Testis (tissue), 2 donors: ENCODE measurements at regions not wholly inside any gene's neighbourhood (a gene's known extent, or its start where the extent isn't known, plus 50 kb on each side); places are given as distances from the start of the nearest gene placed in this dataset.

ENCODE experiments used
- DNase-seq: peaks from one replicate; pipeline ENCODE4 v3.0.0-alpha.2; 2019
- H3K27ac ChIP-seq, 2 donors: fragments of 200-600 bp; sonication (generic); one replicate each; pipeline ENCODE4 v1.5.1; 2019
- H3K27me3 ChIP-seq: fragments of 200-600 bp; sonication (generic); one replicate; pipeline ENCODE4 v1.5.1; 2019
- H3K36me3 ChIP-seq: fragments of 200-600 bp; sonication (generic); one replicate; pipeline ENCODE4 v1.5.1; 2017; ENCODE audit warnings: low read depth; ENCODE audit errors: missing control alignments
- H3K4me1 ChIP-seq: fragments of 200-600 bp; sonication (generic); one replicate; pipeline ENCODE4 v1.5.1; 2019
- H3K4me3 ChIP-seq, 2 donors: fragments of 200-600 bp; sonication (generic); one replicate each; pipeline ENCODE4 v1.5.1; 2017 to 2019
- H3K9me3 ChIP-seq: fragments of 200-600 bp; sonication (generic); one replicate; pipeline ENCODE4 v1.5.1; 2017
- CTCF ChIP-seq, 3 experiments: fragments of 450-650 bp in 2 of 3; fragments of 200-600 bp in 1 of 3; sonication (generic) in 1 of 3; IDR thresholded peaks; one replicate each; pipeline ENCODE4 v1.5.1; 2016 to 2019; ENCODE audit warnings: antibody characterized with exemption in 3 of 3, mild to moderate bottlenecking in 2 of 3, moderate library complexity in 1 of 3
- POLR2A ChIP-seq: fragments of 450-650 bp; IDR thresholded peaks from one replicate; pipeline ENCODE4 v1.6.1; 2017; ENCODE audit warnings: antibody characterized with exemption, mild to moderate bottlenecking, moderate library complexity
- WGBS, 2 donors: methylation state at CpG; one replicate each; pipeline ENCODE4 v1.1.5; 2018; 5-methylcytosine and 5-hydroxymethylcytosine counted together
- intact Hi-C: fragments of 100-400 bp; cut with DNase I; formaldehyde crosslinking; loops from one replicate; pipeline ENCODE4 v1.15.1; 2023; ENCODE audit warnings: low total_unique reads

- no peaks in the 10 kb centered on the region for H3K36me3 ChIP-seq
- no peaks in the 10 kb centered on the region for H3K9me3 ChIP-seq
- H3K27ac ChIP-seq: no peak overlapping the region
- TF ChIP-seq CTCF (IDR thresholded peaks at IDR 0.05): no peak
- no peak for TF ChIP-seq POLR2A
- intact Hi-C loops: no loop called here
- H3K27me3 ChIP-seq: no peaks in the 10 kb centered on the region
- H3K4me1 ChIP-seq: no peaks in the 10 kb centered on the region
- WGBS, 2 donors: 86 to 95% methylated on average over 2 of the region's 2 CpGs
- no peak overlapping the region for H3K4me3 ChIP-seq
- DNase-seq: no peak
Measured at GRCh38 chr14:83707056-83707455, 1822.9 kb upstream of the FLRT2 start.

GRCh38 chr14:83709116-83709515 is 1820.8 kb upstream of the FLRT2 start:
- TF ChIP-seq CTCF (IDR thresholded peaks at IDR 0.05) (no peak), POLR2A (no peak)
- Histone ChIP-seq H3K4me3 (no peak overlapping the region), H3K27ac (no peak overlapping the region), H3K9me3 (no peaks in the 10 kb centered on the region), H3K4me1 (no peaks in the 10 kb centered on the region), H3K27me3 (no peaks in the 10 kb centered on the region), H3K36me3 (no peaks in the 10 kb centered on the region)
- DNase-seq: no peak
- intact Hi-C loops: no loop called here

- TF ChIP-seq POLR2A: no peak
- TF ChIP-seq CTCF (IDR thresholded peaks at IDR 0.05): no peak
- Histone ChIP-seq H3K36me3 (no peaks in the 10 kb centered on the region), H3K4me3 (no peak overlapping the region), H3K27ac (no peak overlapping the region), H3K9me3 (no peaks in the 10 kb centered on the region), H3K27me3 (no peaks in the 10 kb centered on the region), H3K4me1 (no peaks in the 10 kb centered on the region)
- 88 to 97% methylated on average over 2 of the region's 2 CpGs for WGBS, 2 donors
- intact Hi-C loops: no loop called here
- DNase-seq: no peak
Measured at GRCh38 chr14:83711046-83711445, 1818.9 kb upstream of the FLRT2 start.

- intact Hi-C loops: no loop called here
- 64 to 74% methylated on average over 2 of the region's 2 CpGs for WGBS, 2 donors
Measured at GRCh38 chr14:83712418-83713129, 1817.4 kb upstream of the FLRT2 start.

More at GRCh38 chr14:83712418-83713129, 1817.4 kb upstream of the FLRT2 start:
- DNase-seq: no peak
- H3K4me1 ChIP-seq: no peaks in the 10 kb centered on the region
- H3K36me3 ChIP-seq: no peaks in the 10 kb centered on the region
- no peak overlapping the region for H3K27ac ChIP-seq
- H3K4me3 ChIP-seq: no peak overlapping the region
- H3K9me3 ChIP-seq: no peaks in the 10 kb centered on the region
- no peaks in the 10 kb centered on the region for H3K27me3 ChIP-seq
- TF ChIP-seq POLR2A: no peak
- no peak for TF ChIP-seq CTCF (IDR thresholded peaks at IDR 0.05)
